ENCODE measurements at regions not wholly inside any gene's neighbourhood (a gene's known extent, or its start where the extent isn't known, plus 50 kb on each side); places are given as distances from the start of the nearest gene placed in this dataset.

GRCh38 chr1:11338284-11338924 is 65.4 kb downstream of the UBIAD1 start:
- Histone ChIP-seq H3K9ac (ENCODE audit: low read length) (no peak overlapping the region), H3K27ac (ENCODE audit: low read length, poor library complexity, severe bottlenecking) (no peak overlapping the region), H2AFZ (ENCODE audit: low read depth, low read length) (no peak overlapping the region), H3K4ac (ENCODE audit: low read depth in 1 of 2, low read length in 2 of 2) (no peak overlapping the region), H3K23ac (ENCODE audit: low read length in 2 of 2) (no peak overlapping the region), H3K4me2 (ENCODE audit: low read length, poor library complexity, severe bottlenecking) (no peak overlapping the region), H3K9me3 (ENCODE audit: control insufficient read depth, low read length) (peaks cover 3% of the 10 kb centered on the region), H3K4me3 (ENCODE audit: insufficient read depth in 1 of 2, low read depth in 1 of 2, low read length in 2 of 2) (no peak overlapping the region), H3K79me1 (replicated peaks; ENCODE audit: low read length, poor library complexity, severe bottlenecking) (no peaks in the 10 kb centered on the region), H3K36me3 (ENCODE audit: control insufficient read depth in 1 of 2, insufficient read depth in 2 of 2, low read depth in 1 of 2, low read length in 2 of 2) (no peaks in the 10 kb centered on the region), H2BK15ac (ENCODE audit: low read depth, poor library complexity, severe bottlenecking) (no peak overlapping the region), H2AK5ac (ENCODE audit: low read length, severe bottlenecking) (no peak overlapping the region), H3K18ac (ENCODE audit: low read depth in 1 of 2, low read length in 2 of 2) (no peak overlapping the region), H2BK120ac (ENCODE audit: low read depth, low read length) (no peak overlapping the region), H2BK12ac (ENCODE audit: low read length in 2 of 2) (no peak overlapping the region), H4K8ac (ENCODE audit: low read length) (no peak overlapping the region), H2BK5ac (ENCODE audit: low read depth, low read length, poor library complexity, severe bottlenecking) (no peak overlapping the region), H3K4me1 (ENCODE audit: control insufficient read depth, insufficient read depth, low read depth, low read length) (peaks cover 3% of the 10 kb centered on the region), H3K27me3 (ENCODE audit: control insufficient read depth in 1 of 2, insufficient read depth in 1 of 2, low read length in 2 of 2) (peaks cover 46 to 87% of the 10 kb centered on the region in 2 experiments), H3K14ac (ENCODE audit: low read length in 2 of 2) (no peak overlapping the region), H4K91ac (ENCODE audit: low read length) (no peak overlapping the region)
- DNase-seq: no peak
- WGBS: 89% methylated on average over 10 of the region's 10 CpGs

GRCh38 chr1:11339346-11340232 is 66.6 kb downstream of the UBIAD1 start:
- Histone ChIP-seq H2BK15ac (ENCODE audit: low read depth, poor library complexity, severe bottlenecking) (no peak overlapping the region), H3K9me3 (ENCODE audit: control insufficient read depth, low read length) (peaks cover 3% of the 10 kb centered on the region), H3K79me1 (replicated peaks; ENCODE audit: low read length, poor library complexity, severe bottlenecking) (no peaks in the 10 kb centered on the region), H3K9ac (ENCODE audit: low read length) (no peak overlapping the region), H2AK5ac (ENCODE audit: low read length, severe bottlenecking) (no peak overlapping the region), H3K4ac (ENCODE audit: low read depth in 1 of 2, low read length in 2 of 2) (no peak overlapping the region), H3K18ac (ENCODE audit: low read depth in 1 of 2, low read length in 2 of 2) (no peak overlapping the region), H3K4me1 (ENCODE audit: control insufficient read depth, insufficient read depth, low read depth, low read length) (peaks cover 2% of the 10 kb centered on the region), H3K4me2 (ENCODE audit: low read length, poor library complexity, severe bottlenecking) (no peak overlapping the region), H2BK120ac (ENCODE audit: low read depth, low read length) (no peak overlapping the region), H3K36me3 (ENCODE audit: control insufficient read depth in 1 of 2, insufficient read depth in 2 of 2, low read depth in 1 of 2, low read length in 2 of 2) (no peaks in the 10 kb centered on the region), H4K91ac (ENCODE audit: low read length) (no peak overlapping the region), H3K14ac (ENCODE audit: low read length in 2 of 2) (no peak overlapping the region), H4K8ac (ENCODE audit: low read length) (no peak overlapping the region), H3K23ac (ENCODE audit: low read length in 2 of 2) (no peak overlapping the region), H2BK12ac (ENCODE audit: low read length in 2 of 2) (no peak overlapping the region), H2BK5ac (ENCODE audit: low read depth, low read length, poor library complexity, severe bottlenecking) (no peak overlapping the region), H2AFZ (ENCODE audit: low read depth, low read length) (no peak overlapping the region), H3K27ac (ENCODE audit: low read length, poor library complexity, severe bottlenecking) (no peak overlapping the region), H3K4me3 (ENCODE audit: insufficient read depth in 1 of 2, low read depth in 1 of 2, low read length in 2 of 2) (peak overlapping the region in 1 of 2 experiments; percentile 2), H3K27me3 (ENCODE audit: control insufficient read depth in 1 of 2, insufficient read depth in 1 of 2, low read length in 2 of 2) (peaks cover 46 to 91% of the 10 kb centered on the region in 2 experiments)
- DNase-seq: no peak
- WGBS: 36% methylated on average over 24 of the region's 24 CpGs

GRCh38 chr1:11340233-11340632 is 67.2 kb downstream of the UBIAD1 start:
- H3K36me3 ChIP-seq (ENCODE audit: control insufficient read depth in 1 of 2, insufficient read depth in 2 of 2, low read depth in 1 of 2, low read length in 2 of 2): no peaks in the 10 kb centered on the region
- no peak overlapping the region for H2AFZ ChIP-seq (ENCODE audit: low read depth, low read length)
- H3K18ac ChIP-seq (ENCODE audit: low read depth in 1 of 2, low read length in 2 of 2): no peak overlapping the region
- peaks cover 3% of the 10 kb centered on the region for H3K9me3 ChIP-seq (ENCODE audit: control insufficient read depth, low read length)
- no peak overlapping the region for H2BK12ac ChIP-seq (ENCODE audit: low read length in 2 of 2)
- peaks cover 49 to 93% of the 10 kb centered on the region in 2 experiments for H3K27me3 ChIP-seq (ENCODE audit: control insufficient read depth in 1 of 2, insufficient read depth in 1 of 2, low read length in 2 of 2)
- no peak overlapping the region for H2BK120ac ChIP-seq (ENCODE audit: low read depth, low read length)
- H3K4me1 ChIP-seq (ENCODE audit: control insufficient read depth, insufficient read depth, low read depth, low read length): peaks cover 2% of the 10 kb centered on the region
- H3K4me3 ChIP-seq (ENCODE audit: insufficient read depth in 1 of 2, low read depth in 1 of 2, low read length in 2 of 2): no peak overlapping the region
- H3K9ac ChIP-seq (ENCODE audit: low read length): no peak overlapping the region
- WGBS: 49% methylated on average over 4 of the region's 4 CpGs
- no peak overlapping the region for H2BK5ac ChIP-seq (ENCODE audit: low read depth, low read length, poor library complexity, severe bottlenecking)
- H3K14ac ChIP-seq (ENCODE audit: low read length in 2 of 2): no peak overlapping the region
- no peaks in the 10 kb centered on the region for H3K79me1 ChIP-seq (replicated peaks; ENCODE audit: low read length, poor library complexity, severe bottlenecking)
- H3K23ac ChIP-seq (ENCODE audit: low read length in 2 of 2): no peak overlapping the region
- no peak overlapping the region for H3K4me2 ChIP-seq (ENCODE audit: low read length, poor library complexity, severe bottlenecking)
- no peak overlapping the region for H2BK15ac ChIP-seq (ENCODE audit: low read depth, poor library complexity, severe bottlenecking)
- no peak overlapping the region for H3K27ac ChIP-seq (ENCODE audit: low read length, poor library complexity, severe bottlenecking)
- no peak for DNase-seq
- H3K4ac ChIP-seq (ENCODE audit: low read depth in 1 of 2, low read length in 2 of 2): no peak overlapping the region
- no peak overlapping the region for H4K91ac ChIP-seq (ENCODE audit: low read length)
- no peak overlapping the region for H4K8ac ChIP-seq (ENCODE audit: low read length)
- no peak overlapping the region for H2AK5ac ChIP-seq (ENCODE audit: low read length, severe bottlenecking)

DNA sequence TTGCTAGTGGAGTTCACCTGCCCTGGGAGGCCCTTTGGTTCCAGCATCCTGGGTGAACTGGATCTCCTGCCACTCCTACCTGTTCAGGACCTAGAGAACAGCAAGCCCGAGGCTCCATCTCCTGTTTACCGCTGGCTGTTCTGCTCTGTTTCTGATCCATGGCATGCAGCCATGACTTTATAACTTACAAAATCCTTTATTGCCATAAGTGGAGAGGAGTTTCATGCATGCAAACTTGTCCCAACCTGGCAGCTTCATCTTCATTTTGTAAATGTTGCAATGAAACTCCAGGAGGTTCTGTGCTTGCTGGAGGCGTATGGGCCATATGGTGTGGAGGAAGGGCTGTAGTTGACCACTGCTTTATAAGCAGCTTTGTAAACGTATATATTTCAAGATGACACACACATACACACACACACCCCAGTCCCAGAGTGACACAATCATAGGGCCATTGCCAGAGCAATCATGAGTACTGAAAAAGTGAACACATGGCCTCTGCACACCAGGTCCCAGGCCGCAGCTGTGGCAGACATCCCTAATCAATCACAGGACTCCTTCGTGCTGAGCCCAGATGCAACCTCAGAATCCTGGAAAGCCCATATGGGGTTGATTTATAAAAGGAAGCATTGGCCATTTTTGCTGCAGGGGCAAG is 69.0 kb downstream of the UBIAD1 start:
- Histone ChIP-seq H3K9ac (ENCODE audit: low read length) (no peak overlapping the region), H2BK120ac (ENCODE audit: low read depth, low read length) (no peak overlapping the region), H3K4me2 (ENCODE audit: low read length, poor library complexity, severe bottlenecking) (no peak overlapping the region), H3K18ac (ENCODE audit: low read depth in 1 of 2, low read length in 2 of 2) (no peak overlapping the region), H2BK5ac (ENCODE audit: low read depth, low read length, poor library complexity, severe bottlenecking) (no peak overlapping the region), H2BK12ac (ENCODE audit: low read length in 2 of 2) (no peak overlapping the region), H3K4ac (ENCODE audit: low read depth in 1 of 2, low read length in 2 of 2) (no peak overlapping the region), H4K91ac (ENCODE audit: low read length) (no peak overlapping the region), H4K8ac (ENCODE audit: low read length) (no peak overlapping the region), H3K27ac (ENCODE audit: low read length, poor library complexity, severe bottlenecking) (no peak overlapping the region), H2AFZ (ENCODE audit: low read depth, low read length) (no peak overlapping the region), H2BK15ac (ENCODE audit: low read depth, poor library complexity, severe bottlenecking) (no peak overlapping the region), H3K4me3 (ENCODE audit: insufficient read depth in 1 of 2, low read depth in 1 of 2, low read length in 2 of 2) (no peak overlapping the region), H3K79me1 (replicated peaks; ENCODE audit: low read length, poor library complexity, severe bottlenecking) (no peaks in the 10 kb centered on the region), H3K27me3 (ENCODE audit: control insufficient read depth in 1 of 2, insufficient read depth in 1 of 2, low read length in 2 of 2) (peaks cover 57 to 93% of the 10 kb centered on the region in 2 experiments), H2AK5ac (ENCODE audit: low read length, severe bottlenecking) (no peak overlapping the region), H3K14ac (ENCODE audit: low read length in 2 of 2) (no peak overlapping the region), H3K4me1 (ENCODE audit: control insufficient read depth, insufficient read depth, low read depth, low read length) (peaks cover 2% of the 10 kb centered on the region), H3K36me3 (ENCODE audit: control insufficient read depth in 1 of 2, insufficient read depth in 2 of 2, low read depth in 1 of 2, low read length in 2 of 2) (no peaks in the 10 kb centered on the region), H3K23ac (ENCODE audit: low read length in 2 of 2) (no peak overlapping the region), H3K9me3 (ENCODE audit: control insufficient read depth, low read length) (peaks cover 7% of the 10 kb centered on the region)
- 30% methylated on average over 4 of the region's 6 CpGs for WGBS
- no peak for DNase-seq
